Neural progenitor cell (in vitro differentiated cells): ENCODE measurements at regions not wholly inside any gene's neighbourhood (a gene's known extent, or its start where the extent isn't known, plus 50 kb on each side); places are given as distances from the start of the nearest gene placed in this dataset.

Experiments
- CTCF ChIP-seq: fragments of 200-600 bp; sonication (generic); IDR thresholded peaks from 2 replicates; pipeline ENCODE4 v1.5.1; 2017; ENCODE audit warnings: antibody characterized with exemption, mild to moderate bottlenecking
- EZH2 ChIP-seq: fragments of 200-600 bp; sonication (generic); IDR thresholded peaks from 2 replicates; pipeline ENCODE4 v1.6.1; 2017; ENCODE audit warnings: antibody characterized with exemption, mild to moderate bottlenecking, moderate library complexity

- no peak for TF ChIP-seq CTCF
- no peak for TF ChIP-seq EZH2
Measured at GRCh38 chr2:52292801-52293200, 1260.9 kb upstream of the NRXN1 start.
